H9 (cell line): ENCODE measurements at regions not wholly inside any gene's neighbourhood (a gene's known extent, or its start where the extent isn't known, plus 50 kb on each side); places are given as distances from the start of the nearest gene placed in this dataset.

ENCODE experiments used
- DNase-seq: peaks from one replicate; pipeline ENCODE4 v3.0.0-alpha.2; 2017
- H2AFZ ChIP-seq: one replicate; pipeline ENCODE4 v1.6.1; 2013; ENCODE audit warnings: mild to moderate bottlenecking, low read length, control low read depth, moderate library complexity
- H2AK5ac ChIP-seq: 2 replicates; pipeline ENCODE4 v1.6.1; 2013; ENCODE audit warnings: low read length, control low read depth, mixed read lengths; ENCODE audit not compliant: insufficient read length
- H2BK120ac ChIP-seq: one replicate; pipeline ENCODE4 v1.6.1; 2013; ENCODE audit warnings: low read depth, mild to moderate bottlenecking, low read length, control low read depth, inconsistent platforms; ENCODE audit not compliant: poor library complexity, severe bottlenecking
- H2BK12ac ChIP-seq: 2 replicates; pipeline ENCODE4 v1.6.1; 2013; ENCODE audit warnings: low read length, control low read depth, mixed read lengths, low read depth; ENCODE audit not compliant: insufficient read length
- H2BK15ac ChIP-seq: 2 replicates; pipeline ENCODE4 v1.6.1; 2013; ENCODE audit warnings: low read depth, low read length, control low read depth
- H2BK20ac ChIP-seq: one replicate; pipeline ENCODE4 v1.6.1; 2013; ENCODE audit warnings: low read depth, mild to moderate bottlenecking, low read length, control low read depth, inconsistent platforms; ENCODE audit not compliant: poor library complexity, severe bottlenecking
- H2BK5ac ChIP-seq: 2 replicates; pipeline ENCODE4 v1.6.1; 2013; ENCODE audit warnings: low read length, control low read depth, mixed read lengths; ENCODE audit not compliant: insufficient read length
- H3K14ac ChIP-seq: 2 replicates; pipeline ENCODE4 v1.6.1; 2013; ENCODE audit warnings: low read length, control low read depth; ENCODE audit not compliant: insufficient read depth
- H3K18ac ChIP-seq: 2 replicates; pipeline ENCODE4 v1.6.1; 2013; ENCODE audit warnings: low read depth, mild to moderate bottlenecking, mixed read lengths, low read length, control low read depth; ENCODE audit not compliant: insufficient read length
- H3K23ac ChIP-seq: 2 replicates; pipeline ENCODE4 v1.6.1; 2013; ENCODE audit warnings: low read length, control low read depth, mixed read lengths, low read depth; ENCODE audit not compliant: insufficient read length
- H3K23me2 ChIP-seq: 2 replicates; pipeline ENCODE4 v1.6.1; 2013; ENCODE audit warnings: low read depth, mild to moderate bottlenecking, mixed read lengths, low read length, control low read depth; ENCODE audit not compliant: insufficient read length, poor library complexity, severe bottlenecking
- H3K27ac ChIP-seq: 2 replicates; pipeline ENCODE4 v1.5.1; 2013; ENCODE audit warnings: low read length, control low read depth, mixed read lengths, low read depth; ENCODE audit not compliant: insufficient read length
- H3K27me3 ChIP-seq: 2 replicates; pipeline ENCODE4 v1.6.1; 2013; ENCODE audit warnings: low read length, control low read depth, inconsistent platforms; ENCODE audit not compliant: insufficient read depth
- H3K4ac ChIP-seq: 2 replicates; pipeline ENCODE4 v1.6.1; 2013; ENCODE audit warnings: low read depth, mild to moderate bottlenecking, control low read depth, inconsistent platforms, low read length, moderate library complexity
- H3K4me1 ChIP-seq: 2 replicates; pipeline ENCODE4 v1.6.1; 2013; ENCODE audit warnings: low read length, control low read depth, inconsistent platforms; ENCODE audit not compliant: insufficient read depth
- H3K4me2 ChIP-seq: 2 replicates; pipeline ENCODE4 v1.6.1; 2013; ENCODE audit warnings: low read length, control low read depth, mixed read lengths; ENCODE audit not compliant: insufficient read length, insufficient read depth
- H3K56ac ChIP-seq: 2 replicates; pipeline ENCODE4 v1.6.1; 2013; ENCODE audit warnings: low read depth, mild to moderate bottlenecking, mixed read lengths, low read length, control low read depth; ENCODE audit not compliant: insufficient read length
- H3K79me1 ChIP-seq: 2 replicates; pipeline ENCODE4 v1.6.1; 2013; ENCODE audit warnings: low read depth, mild to moderate bottlenecking, moderate library complexity, low read length, control low read depth, inconsistent platforms; ENCODE audit not compliant: insufficient read depth, poor library complexity, severe bottlenecking
- H3K79me2 ChIP-seq: 2 replicates; pipeline ENCODE4 v1.6.1; 2013; ENCODE audit warnings: low read length, control low read depth, inconsistent platforms; ENCODE audit not compliant: insufficient read depth
- H3K9ac ChIP-seq: 2 replicates; pipeline ENCODE4 v1.6.1; 2013; ENCODE audit warnings: low read length, control low read depth, mixed read lengths; ENCODE audit not compliant: insufficient read length; ENCODE audit errors: extremely low read depth
- H3K9me3 ChIP-seq: one replicate; pipeline ENCODE4 v1.6.1; 2013; ENCODE audit warnings: low read depth, low read length, inconsistent platforms; ENCODE audit not compliant: control insufficient read depth
- H3T11ph ChIP-seq: one replicate; pipeline ENCODE4 v1.6.1; 2013; ENCODE audit warnings: mild to moderate bottlenecking, low read length, control low read depth, inconsistent platforms
- H4K20me1 ChIP-seq: one replicate; pipeline ENCODE4 v1.6.1; 2013; ENCODE audit not compliant: control insufficient read depth, insufficient read length, insufficient read depth
- H4K5ac ChIP-seq: 2 replicates; pipeline ENCODE4 v1.6.1; 2013; ENCODE audit warnings: low read depth, mild to moderate bottlenecking, mixed read lengths, low read length, control low read depth; ENCODE audit not compliant: insufficient read length
- H4K8ac ChIP-seq: replicated peaks from 2 replicates; pipeline ENCODE4 v1.6.1; 2013; ENCODE audit warnings: low read length, control low read depth, mixed read lengths, low read depth; ENCODE audit not compliant: insufficient read length
- H4K91ac ChIP-seq: 2 replicates; pipeline ENCODE4 v1.6.1; 2013; ENCODE audit warnings: low read depth, mild to moderate bottlenecking, moderate library complexity, mixed read lengths, low read length, control low read depth; ENCODE audit not compliant: insufficient read length
- H3K27ac Mint-ChIP-seq, 3 experiments: 2 replicates in 2 of 3; 3 replicates in 1 of 3; pipeline ENCODE4 v1.8.0; 2020 to 2021; ENCODE audit warnings: mixed read lengths in 3 of 3, mild to moderate bottlenecking in 1 of 3, moderate library complexity in 1 of 3
- H3K27me3 Mint-ChIP-seq: 2 replicates; pipeline ENCODE4 v1.8.0; 2021; ENCODE audit warnings: low read depth, mild to moderate bottlenecking, moderate library complexity, mixed read lengths
- H3K36me3 Mint-ChIP-seq, 3 experiments: 2 replicates in 2 of 3; 3 replicates in 1 of 3; pipeline ENCODE4 v1.8.0; 2020 to 2021; ENCODE audit warnings: low read depth in 3 of 3, mixed read lengths in 3 of 3; ENCODE audit not compliant: insufficient read depth in 1 of 3
- H3K4me1 Mint-ChIP-seq, 2 experiments: 2 replicates each; pipeline ENCODE4 v1.8.0; 2020; ENCODE audit warnings: mixed read lengths in 2 of 2
- H3K4me3 Mint-ChIP-seq, 2 experiments: 2 replicates in 1 of 2; 3 replicates in 1 of 2; pipeline ENCODE4 v1.8.0; 2020 to 2021; ENCODE audit warnings: mild to moderate bottlenecking in 2 of 2, mixed read lengths in 2 of 2, moderate library complexity in 1 of 2
- H3K9me3 Mint-ChIP-seq, 2 experiments: 2 replicates in 1 of 2; 3 replicates in 1 of 2; pipeline ENCODE4 v1.8.0; 2020; ENCODE audit warnings: mild to moderate bottlenecking in 2 of 2, mixed read lengths in 2 of 2, moderate library complexity in 1 of 2
- CTCF ChIP-seq: fragments of 200-600 bp; sonication (generic); conservative IDR thresholded peaks from 3 replicates; pipeline ENCODE4 v1.8.0; 2021; ENCODE audit warnings: antibody characterized with exemption, mild to moderate bottlenecking
- WGBS: extraction: QIAGEN DNeasy Blood & Tissue Kit; methylation state at CpG from one replicate; pipeline ENCODE4 v1.1.7; 2013; ENCODE audit warnings: missing lambda C conversion rate, low lambda C conversion rate, mixed read lengths; ENCODE audit not compliant: insufficient read length; ENCODE audit errors: extremely low coverage; 5-methylcytosine and 5-hydroxymethylcytosine counted together

GRCh38 chr6:134589512-134589911 lies 271.6 kb upstream of the SGK1 start:
- H4K8ac ChIP-seq = no peak overlapping the region
- H3K4me3 Mint-ChIP-seq = no peak overlapping the region
- H3K36me3 Mint-ChIP-seq = no peaks in the 10 kb centered on the region
- no peak overlapping the region for H3K4ac ChIP-seq
- no peak overlapping the region for H2AK5ac ChIP-seq
- no peak overlapping the region for H3K18ac ChIP-seq
- H2BK120ac ChIP-seq = no peak overlapping the region
- H3K23ac ChIP-seq = no peak overlapping the region
- no peaks in the 10 kb centered on the region for H3K23me2 ChIP-seq
- no peak overlapping the region for H2BK12ac ChIP-seq
- H3K79me2 ChIP-seq = no peaks in the 10 kb centered on the region
- H3K27ac ChIP-seq = no peak overlapping the region
- H3K14ac ChIP-seq = no peak overlapping the region
- H2AFZ ChIP-seq = no peak overlapping the region
- no peaks in the 10 kb centered on the region for H4K20me1 ChIP-seq
- no peaks in the 10 kb centered on the region for H3K4me1 ChIP-seq
- H3K79me1 ChIP-seq = no peaks in the 10 kb centered on the region
- no peaks in the 10 kb centered on the region for H3K9me3 ChIP-seq
- H4K91ac ChIP-seq = no peak overlapping the region
- H3T11ph ChIP-seq = no peak overlapping the region
- WGBS = no CpG with 5 or more reads among the region's 5 CpGs
- no peak for TF ChIP-seq CTCF
- 0 out of 7 replicates have a peak overlapping the region, but pooled peaks of 1 of the 3 experiments have one; percentile 61 for H3K27ac Mint-ChIP-seq
- peaks cover 23% of the 10 kb centered on the region in 2 experiments for H3K4me1 Mint-ChIP-seq
- H3K27me3 ChIP-seq = no peaks in the 10 kb centered on the region
- H3K27me3 Mint-ChIP-seq = no peaks in the 10 kb centered on the region
- no peak overlapping the region for H3K56ac ChIP-seq
- no peak overlapping the region for H2BK15ac ChIP-seq
- H2BK5ac ChIP-seq = no peak overlapping the region
- DNase-seq = peak; percentile 53
- no peak overlapping the region for H3K9ac ChIP-seq
- H3K4me2 ChIP-seq = no peak overlapping the region
- H2BK20ac ChIP-seq = no peak overlapping the region
- H3K9me3 Mint-ChIP-seq = no peaks in the 10 kb centered on the region; a peak in 1 of 5 replicates
- H4K5ac ChIP-seq = no peak overlapping the region
